Caco-2 (cell line): ENCODE measurements at regions not wholly inside any gene's neighbourhood (a gene's known extent, or its start where the extent isn't known, plus 50 kb on each side); places are given as distances from the start of the nearest gene placed in this dataset.
A peak's percentile ranks its signal among the peaks of the same experiment; 100 is the strongest.

Experiments used
- BruUV-seq: library from RNA; stranded (reverse); fragments of 400-500 nt; replicated peaks from 2 replicates; lab custom pipeline; 2021; lab: Mats Ljungman, UMichigan
- CTCF ChIA-PET: fragments of 300-600 bp; sonication (Branson Sonifier 250); formaldehyde crosslinking; loops from one replicate; lab custom pipeline; 2022; ENCODE audit warnings: antibody characterized with exemption; lab: Charles Lee
- POLR2A ChIA-PET: fragments of 300-600 bp; sonication (Branson Sonifier 250); formaldehyde crosslinking; loops from one replicate; lab custom pipeline; 2022; ENCODE audit warnings: antibody characterized with exemption; lab: Charles Lee
- DNase-seq, 2 experiments: peaks; one replicate each; pipeline versions ENCODE4 v3.0.0 to v3.0.0-alpha.2; 2020 to 2022
- H3K27me3 ChIP-seq: replicated peaks from 2 replicates; pipeline ENCODE4 v1.6.0; 2011; ENCODE audit warnings: low read length; ENCODE audit not compliant: control insufficient read depth, insufficient read depth
- H3K36me3 ChIP-seq: 2 replicates; pipeline ENCODE4 v1.5.1; 2011; ENCODE audit warnings: low read length; ENCODE audit not compliant: control insufficient read depth, insufficient read depth
- H3K4me1 ChIP-seq: fragments of 250-450 bp; sonication (Bioruptor Pico); 2 replicates; pipeline ENCODE4 v1.5.1; 2020; ENCODE audit warnings: mild to moderate bottlenecking
- H3K4me3 ChIP-seq: 2 replicates; pipeline ENCODE4 v1.5.1; 2011; ENCODE audit warnings: low read depth, mild to moderate bottlenecking, control low read depth, low read length
- H3K9me3 ChIP-seq: fragments of 250-450 bp; sonication (Bioruptor Pico); 2 replicates; pipeline ENCODE4 v1.5.1; 2020; ENCODE audit warnings: mild to moderate bottlenecking, moderate library complexity
- H3K27ac Mint-ChIP-seq: one replicate; pipeline ENCODE4 v1.8.0; 2022; ENCODE audit warnings: mixed read lengths; ENCODE audit not compliant: unreplicated experiment
- H3K27me3 Mint-ChIP-seq: one replicate; pipeline ENCODE4 v1.8.0; 2022; ENCODE audit warnings: mixed read lengths; ENCODE audit not compliant: insufficient read depth, unreplicated experiment
- H3K36me3 Mint-ChIP-seq: one replicate; pipeline ENCODE4 v1.8.0; 2022; ENCODE audit warnings: mild to moderate bottlenecking, mixed read lengths; ENCODE audit not compliant: insufficient read depth, unreplicated experiment
- H3K4me1 Mint-ChIP-seq: one replicate; pipeline ENCODE4 v1.8.0; 2022; ENCODE audit warnings: low read depth, mixed read lengths; ENCODE audit not compliant: unreplicated experiment
- H3K4me3 Mint-ChIP-seq: one replicate; pipeline ENCODE4 v1.8.0; 2022; ENCODE audit warnings: mild to moderate bottlenecking, moderate library complexity, mixed read lengths; ENCODE audit not compliant: unreplicated experiment
- H3K9me3 Mint-ChIP-seq: one replicate; pipeline ENCODE4 v1.8.0; 2022; ENCODE audit warnings: mixed read lengths; ENCODE audit not compliant: unreplicated experiment
- intact Hi-C: fragments of 100-400 bp; cut with micrococcal nuclease; formaldehyde crosslinking; loops from one replicate; pipeline ENCODE4 v1.10.0; 2022; ENCODE audit not compliant: unreplicated experiment
- TF ChIP-seq, protein P1 (sequence below), 2 experiments: fragments of 200-600 bp in 1 of 2; IDR thresholded peaks; 1 replicate in 1 of 2; 2 replicates in 1 of 2; pipeline versions ENCODE4 v1.5.1 to v1.8.0; 2011 to 2022; ENCODE audit warnings: antibody characterized with exemption in 1 of 2, control low read depth in 1 of 2, inconsistent platforms in 1 of 2, low read depth in 1 of 2, low read length in 1 of 2, mild to moderate bottlenecking in 1 of 2, moderate library complexity in 1 of 2; ENCODE audit not compliant: insufficient read depth in 1 of 2, severe bottlenecking in 1 of 2, unreplicated experiment in 1 of 2

DNA sequence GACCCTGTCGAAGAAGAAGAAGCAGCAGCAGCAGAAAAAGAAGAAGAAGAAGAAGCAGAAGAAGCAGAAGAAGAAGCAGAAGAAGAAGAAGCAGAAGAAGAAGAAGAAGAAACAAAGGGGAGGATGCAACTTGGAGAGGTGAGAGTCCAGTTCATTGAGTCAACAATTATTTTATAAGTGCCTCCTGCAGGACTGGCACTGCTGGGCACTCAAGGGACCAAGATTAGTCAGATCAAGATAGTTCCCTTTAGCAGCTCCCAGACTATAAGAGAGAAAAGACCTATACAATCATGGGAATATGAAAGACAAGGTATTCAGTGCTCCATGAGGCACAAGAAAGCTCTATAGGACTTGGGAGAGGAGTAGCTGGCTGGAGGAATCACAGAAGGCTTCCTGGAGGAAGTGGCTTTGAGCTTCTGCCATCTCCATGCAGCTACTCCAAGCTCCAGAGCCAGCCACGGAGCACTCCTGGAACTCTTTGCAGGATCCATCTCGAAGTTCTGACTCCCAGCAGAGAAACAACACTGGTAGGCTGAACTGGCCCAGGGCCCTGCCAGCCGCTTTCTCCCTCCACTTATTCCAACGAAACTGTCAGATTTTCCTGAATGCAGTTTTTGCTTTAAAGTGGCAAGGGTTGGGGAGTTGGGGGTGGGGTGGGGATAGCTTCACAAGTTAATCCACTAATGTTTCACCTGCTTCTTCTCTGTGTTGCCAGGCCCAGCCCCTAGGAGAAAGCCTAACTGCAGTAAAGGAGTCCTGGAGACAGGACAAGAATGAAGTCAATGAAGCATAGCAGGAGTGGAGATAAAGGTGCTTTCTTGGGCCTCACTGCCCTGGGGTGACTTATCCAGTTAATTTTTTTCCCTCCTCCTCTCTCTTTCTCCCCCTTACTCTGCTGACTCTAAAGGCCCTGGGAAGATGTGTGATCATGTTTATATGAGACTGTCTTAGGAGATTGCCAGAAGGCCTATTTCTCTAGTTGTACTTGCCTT, 140.1 kb upstream of the PARP11 start:
- Histone ChIP-seq H3K9me3 (no peaks in the 10 kb centered on the region), H3K27me3 (no peaks in the 10 kb centered on the region), H3K4me1 (peaks cover 79% of the 10 kb centered on the region), H3K4me3 (no peak overlapping the region), H3K36me3 (no peaks in the 10 kb centered on the region)
- no peaks in the 10 kb centered on the region for H3K27me3 Mint-ChIP-seq
- ChIA-PET CTCF (interaction anchor here (0.8 to 1.5 kb wide), 3 partner anchors 19 to 264 kb away, joined by 3 read pairs; no protein-coding TSS in a partner anchor), POLR2A (interaction anchor here (2.7 to 2.8 kb wide), 2 partner anchors 13 to 18 kb away, joined by 21 to 23 read pairs; no protein-coding TSS in a partner anchor)
- TF ChIP-seq, protein P1, sequence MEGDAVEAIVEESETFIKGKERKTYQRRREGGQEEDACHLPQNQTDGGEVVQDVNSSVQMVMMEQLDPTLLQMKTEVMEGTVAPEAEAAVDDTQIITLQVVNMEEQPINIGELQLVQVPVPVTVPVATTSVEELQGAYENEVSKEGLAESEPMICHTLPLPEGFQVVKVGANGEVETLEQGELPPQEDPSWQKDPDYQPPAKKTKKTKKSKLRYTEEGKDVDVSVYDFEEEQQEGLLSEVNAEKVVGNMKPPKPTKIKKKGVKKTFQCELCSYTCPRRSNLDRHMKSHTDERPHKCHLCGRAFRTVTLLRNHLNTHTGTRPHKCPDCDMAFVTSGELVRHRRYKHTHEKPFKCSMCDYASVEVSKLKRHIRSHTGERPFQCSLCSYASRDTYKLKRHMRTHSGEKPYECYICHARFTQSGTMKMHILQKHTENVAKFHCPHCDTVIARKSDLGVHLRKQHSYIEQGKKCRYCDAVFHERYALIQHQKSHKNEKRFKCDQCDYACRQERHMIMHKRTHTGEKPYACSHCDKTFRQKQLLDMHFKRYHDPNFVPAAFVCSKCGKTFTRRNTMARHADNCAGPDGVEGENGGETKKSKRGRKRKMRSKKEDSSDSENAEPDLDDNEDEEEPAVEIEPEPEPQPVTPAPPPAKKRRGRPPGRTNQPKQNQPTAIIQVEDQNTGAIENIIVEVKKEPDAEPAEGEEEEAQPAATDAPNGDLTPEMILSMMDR (IDR thresholded peaks at IDR 0.05; ENCODE audit: insufficient read depth in 1 of 2, low read depth in 1 of 2, low read length in 1 of 2, severe bottlenecking in 1 of 2, unreplicated experiment in 1 of 2): no peak
- peak; percentile 52 to 73 for DNase-seq
- intact Hi-C loops: no loop called here
- H3K27ac Mint-ChIP-seq: peak overlapping the region; percentile 32
- peaks cover 74% of the 10 kb centered on the region for H3K4me1 Mint-ChIP-seq
- peak overlapping the region; percentile 0 for H3K4me3 Mint-ChIP-seq
- no peaks in the 10 kb centered on the region for H3K9me3 Mint-ChIP-seq
- BruUV-seq: no TSS peak
- H3K36me3 Mint-ChIP-seq: peaks cover 5% of the 10 kb centered on the region

DNA sequence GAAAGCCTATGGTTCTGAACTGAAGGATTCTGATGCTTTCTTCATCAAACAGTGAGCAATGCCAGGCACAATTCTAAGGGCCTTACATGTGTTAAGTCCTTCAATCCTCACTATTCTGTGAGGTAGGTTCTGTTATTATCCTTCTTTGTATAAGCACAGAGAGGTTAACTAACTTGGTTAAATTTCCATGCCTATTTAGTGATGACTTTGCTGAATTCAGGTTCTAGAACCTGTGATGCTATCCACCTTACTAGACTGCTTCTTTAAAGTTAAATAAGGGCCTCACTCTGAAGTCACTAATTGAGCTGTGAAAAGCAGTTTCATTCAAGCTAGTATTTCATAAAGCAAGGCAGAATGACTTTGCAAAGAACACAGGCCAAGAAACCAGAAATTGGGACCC, 138.9 kb upstream of the PARP11 start:
- no peak overlapping the region for H3K4me3 ChIP-seq
- TSS peak; percentile 79 for BruUV-seq
- no peaks in the 10 kb centered on the region for H3K9me3 ChIP-seq
- no peaks in the 10 kb centered on the region for H3K36me3 ChIP-seq
- intact Hi-C loops: no loop called here
- no peak for DNase-seq
- Mint-ChIP-seq H3K4me1 (peaks cover 62% of the 10 kb centered on the region), H3K36me3 (peaks cover 5% of the 10 kb centered on the region), H3K27ac (peak overlapping the region; percentile 35), H3K27me3 (no peaks in the 10 kb centered on the region), H3K4me3 (peak overlapping the region; percentile 12), H3K9me3 (no peaks in the 10 kb centered on the region)
- ChIA-PET POLR2A (interaction anchor here (1.3 to 2.8 kb wide), 5 partner anchors 9 to 265 kb away, joined by 3 to 23 read pairs (median 5); no protein-coding TSS in a partner anchor), CTCF (interaction anchor here (1.2 to 1.6 kb wide), 5 partner anchors 13 to 265 kb away, joined by 7 to 13 read pairs (median 9); no protein-coding TSS in a partner anchor)
- TF ChIP-seq, protein P1 (IDR thresholded peaks at IDR 0.05; ENCODE audit: insufficient read depth in 1 of 2, low read depth in 1 of 2, low read length in 1 of 2, severe bottlenecking in 1 of 2, unreplicated experiment in 1 of 2): no peak
- H3K27me3 ChIP-seq: no peaks in the 10 kb centered on the region
- H3K4me1 ChIP-seq: peaks cover 72% of the 10 kb centered on the region

DNA sequence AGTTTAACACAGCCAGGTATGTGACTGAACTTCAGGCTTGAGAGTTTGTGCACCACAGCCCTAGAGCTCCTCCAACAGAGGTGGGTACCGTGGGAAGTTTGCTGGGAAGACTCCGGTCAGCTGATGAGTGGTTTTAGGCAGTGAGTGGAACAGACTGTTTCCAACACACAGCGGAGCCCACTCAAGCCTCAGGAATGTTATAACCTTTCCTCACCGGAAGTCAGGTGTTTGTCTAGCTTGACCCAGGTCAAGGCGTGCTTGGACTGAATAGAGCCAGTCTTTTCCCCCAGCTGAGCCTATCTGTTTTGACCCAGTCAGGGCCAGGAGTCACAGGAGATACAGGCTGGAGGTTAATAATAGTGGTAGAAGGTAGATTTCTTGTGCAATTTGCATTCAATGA, 138.4 kb upstream of the PARP11 start:
- Mint-ChIP-seq H3K4me3 (peak overlapping the region; percentile 12), H3K4me1 (peaks cover 57% of the 10 kb centered on the region), H3K27me3 (no peaks in the 10 kb centered on the region), H3K27ac (peak overlapping the region; percentile 35), H3K36me3 (peaks cover 5% of the 10 kb centered on the region), H3K9me3 (no peaks in the 10 kb centered on the region)
- Histone ChIP-seq H3K36me3 (no peaks in the 10 kb centered on the region), H3K27me3 (no peaks in the 10 kb centered on the region), H3K4me1 (peaks cover 68% of the 10 kb centered on the region), H3K4me3 (no peak overlapping the region), H3K9me3 (no peaks in the 10 kb centered on the region)
- POLR2A ChIA-PET: interaction anchor here (0.6 to 2.8 kb wide), 6 partner anchors 9 to 265 kb away, joined by 3 to 23 read pairs (median 4); no protein-coding TSS in a partner anchor
- CTCF ChIA-PET: interaction anchor here (1.2 to 1.6 kb wide), 5 partner anchors 12 to 265 kb away, joined by 7 to 13 read pairs (median 9); no protein-coding TSS in a partner anchor
- BruUV-seq: no TSS peak
- DNase-seq: peak; percentile 86 to 91
- intact Hi-C loops: loop anchor here (1.0 kb wide), 2 partner anchors 12 to 44 kb away; no protein-coding TSS in a partner anchor
- TF ChIP-seq, protein P1 (IDR thresholded peaks at IDR 0.05; ENCODE audit: insufficient read depth in 1 of 2, low read depth in 1 of 2, low read length in 1 of 2, severe bottlenecking in 1 of 2, unreplicated experiment in 1 of 2): no peak
